NCI-H446 (cell line): ENCODE measurements at regions not wholly inside any gene's neighbourhood (a gene's known extent, or its start where the extent isn't known, plus 50 kb on each side); places are given as distances from the start of the nearest gene placed in this dataset.
"Not testable (repeated sequence)": the region's sequence is repeated elsewhere in the genome, so short reads cannot be mapped to it uniquely, and the experiment has no call there.

Experiments used
- DNase-seq, 2 experiments: peaks; one replicate each; lab custom pipeline; 2025; lab: John Stamatoyannopoulos, UW

DNA sequence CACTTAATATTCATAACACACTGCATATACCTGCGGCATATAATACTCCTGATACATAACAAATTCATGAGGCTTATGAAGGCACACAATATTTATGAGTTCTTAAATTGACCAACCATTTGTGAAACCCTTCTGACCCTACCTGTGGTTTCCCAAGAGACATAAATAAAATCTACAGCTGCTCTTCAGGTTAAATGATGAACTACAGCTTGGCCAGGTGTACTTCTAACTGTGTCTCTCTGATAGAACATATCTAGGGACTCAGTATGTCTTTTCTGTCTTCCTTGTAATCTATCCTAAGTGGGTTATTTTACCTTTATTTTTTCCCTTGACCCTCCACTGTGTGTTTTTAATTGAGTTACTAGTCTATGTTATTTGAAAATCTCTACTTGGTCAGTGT is 189.9 kb upstream of the UFM1 start:
- no peak for DNase-seq

DNA sequence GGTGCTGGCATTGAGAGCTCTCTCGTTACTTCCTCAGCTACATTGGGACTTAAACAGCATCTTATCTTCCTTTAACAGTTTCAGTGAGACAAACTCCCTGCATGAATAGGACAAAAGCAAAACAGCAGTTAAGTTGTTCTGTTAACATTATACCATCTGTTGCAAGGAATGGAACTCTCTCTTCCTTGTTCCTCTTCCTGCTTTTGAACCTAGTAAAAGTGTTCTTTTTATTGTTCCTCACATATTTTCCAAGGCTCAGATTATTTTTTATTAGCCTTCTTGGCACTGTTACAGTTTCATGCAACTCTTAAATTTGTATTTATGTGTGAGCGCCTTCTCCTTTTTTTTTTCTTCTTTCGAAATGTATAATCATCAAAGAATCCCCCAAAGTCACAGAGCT is 202.6 kb upstream of the UFM1 start:
- no peak for DNase-seq

DNA sequence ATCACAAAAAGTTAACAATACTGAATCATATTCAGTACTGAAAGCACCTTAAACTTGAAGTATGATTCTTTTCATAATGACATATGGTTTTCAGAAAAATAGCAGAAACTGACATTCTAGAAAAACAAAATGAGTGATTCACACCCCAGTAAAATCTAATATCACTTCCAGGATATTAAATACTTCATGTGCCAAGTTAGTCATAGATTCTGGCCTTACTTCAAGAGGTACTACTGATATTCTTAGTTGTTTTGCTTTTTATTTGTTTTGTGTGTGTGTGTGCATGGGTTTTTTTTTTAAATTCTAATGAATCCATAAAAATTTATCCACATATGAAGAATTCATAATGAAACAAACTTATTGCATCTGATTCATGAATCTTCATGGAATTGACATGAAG is 207.9 kb upstream of the UFM1 start:
- peak in 1 of 2 experiments; percentile 28 for DNase-seq

DNA sequence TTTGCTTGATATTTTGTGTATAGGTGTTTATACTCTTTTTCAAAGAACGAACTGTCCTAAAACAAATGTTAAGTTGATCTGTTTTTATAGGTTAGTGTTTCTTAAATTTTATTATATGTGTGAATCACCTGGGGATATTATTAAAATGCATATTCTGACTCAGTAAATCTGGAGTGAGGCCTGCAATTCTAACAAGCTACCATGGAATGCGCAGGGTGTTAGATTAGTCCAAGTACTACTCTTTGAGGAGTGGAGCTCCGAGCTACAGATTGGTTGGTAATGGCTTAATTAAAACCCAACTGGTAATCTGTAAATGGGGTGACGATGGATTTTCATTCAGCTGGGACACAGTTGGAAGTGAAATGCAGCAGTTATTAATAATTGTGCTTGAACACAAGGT is 214.1 kb upstream of the UFM1 start:
- DNase-seq = no peak

DNA sequence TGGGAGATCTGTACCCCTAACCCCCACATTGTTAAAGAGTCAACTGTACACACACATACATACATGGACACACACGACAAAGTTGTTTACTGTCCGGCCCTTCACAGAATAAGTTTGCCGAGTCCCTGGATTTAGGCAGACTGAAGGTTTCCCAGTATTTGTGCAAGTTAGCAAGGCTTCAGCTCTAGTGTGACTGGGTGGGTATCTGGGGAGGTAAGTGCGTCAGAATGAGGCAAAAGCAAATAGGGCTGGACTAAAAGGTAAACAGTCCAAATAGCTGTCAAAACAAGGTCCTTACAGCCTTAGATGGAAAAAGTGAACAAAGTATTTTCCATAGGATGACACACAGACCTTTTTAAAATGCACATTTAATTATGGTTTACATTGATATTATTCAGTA is 228.4 kb upstream of the UFM1 start:
- DNase-seq = no peak

DNA sequence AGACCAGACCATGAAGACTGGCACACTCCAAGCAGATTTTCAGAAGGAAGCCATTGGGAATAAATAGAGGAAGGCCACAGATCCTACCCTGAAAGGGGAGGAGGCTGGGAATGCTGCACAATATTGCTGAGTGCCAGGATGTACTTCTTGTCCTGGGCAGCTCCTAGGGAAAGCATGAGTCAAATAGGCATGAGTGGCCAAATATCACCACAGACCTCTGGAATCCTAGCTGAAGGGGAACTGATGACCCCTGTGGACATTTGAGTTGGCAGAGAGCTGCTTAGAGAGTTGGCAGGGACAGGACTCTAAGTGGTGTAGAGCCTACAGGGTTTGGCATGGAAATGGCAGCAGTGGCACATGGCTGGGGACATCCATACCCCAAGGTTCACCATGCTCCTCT is 234.3 kb upstream of the TRPC4 start:
- peak in 1 of 2 experiments; percentile 63 for DNase-seq

DNA sequence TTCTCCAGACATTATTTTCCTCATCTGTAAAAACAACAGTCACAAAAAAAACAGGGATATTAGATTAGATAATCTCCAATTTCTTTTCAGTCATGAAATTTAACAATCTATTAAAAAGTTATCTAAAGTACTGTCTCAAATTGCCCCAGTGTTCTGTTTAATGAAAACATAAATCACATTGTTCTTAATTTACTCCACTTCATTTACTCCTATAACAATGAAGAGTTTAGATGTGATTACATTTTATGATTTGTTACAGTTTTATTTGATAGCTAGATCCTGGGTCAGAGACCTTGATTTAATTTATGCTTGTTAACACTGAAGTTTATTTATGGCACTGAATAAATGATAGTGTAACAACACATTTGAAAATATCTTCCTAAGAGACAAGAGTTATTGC is 230.2 kb upstream of the TRPC4 start:
- no peak for DNase-seq

DNA sequence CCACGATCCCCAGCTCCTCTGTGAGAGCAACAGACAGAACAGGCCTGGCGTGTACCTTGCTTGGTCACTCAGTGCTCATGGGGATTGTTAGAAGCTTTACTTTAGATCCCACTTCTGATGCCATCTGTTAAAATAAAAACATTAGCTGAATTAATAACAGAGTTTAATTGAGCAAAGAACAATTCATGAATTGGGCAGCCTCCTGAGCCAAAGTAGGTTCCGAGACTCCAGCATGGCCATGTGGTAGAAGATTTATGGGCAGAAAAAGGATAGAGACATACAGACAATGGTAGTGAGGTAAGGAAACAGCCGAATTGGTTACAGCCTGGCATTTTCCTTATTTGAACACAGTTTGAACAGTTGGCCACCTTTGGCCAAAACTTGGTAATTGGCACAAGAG is 223.9 kb upstream of the TRPC4 start:
- peak; percentile 43 to 58 for DNase-seq

DNA sequence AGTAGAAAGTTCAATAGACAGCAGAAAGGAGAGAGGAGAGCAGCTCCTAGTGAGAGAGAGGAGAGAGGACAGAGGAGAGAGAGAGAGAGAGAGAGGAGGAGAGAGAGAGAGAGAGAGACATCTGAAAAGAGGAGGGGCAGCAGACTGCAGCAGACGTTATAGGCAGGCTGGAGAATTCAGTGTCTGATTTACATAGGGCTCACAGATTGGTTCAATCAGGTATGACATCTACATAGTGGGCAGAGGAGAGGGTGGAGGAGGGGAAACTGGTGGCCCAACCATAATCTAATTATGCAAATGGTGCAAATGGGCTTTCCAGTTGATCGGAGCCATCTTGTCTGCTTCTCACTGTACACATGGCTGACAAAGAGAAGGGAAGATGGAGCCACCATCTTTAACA is 221.3 kb upstream of the TRPC4 start:
- peak; percentile 55 to 81 for DNase-seq

DNA sequence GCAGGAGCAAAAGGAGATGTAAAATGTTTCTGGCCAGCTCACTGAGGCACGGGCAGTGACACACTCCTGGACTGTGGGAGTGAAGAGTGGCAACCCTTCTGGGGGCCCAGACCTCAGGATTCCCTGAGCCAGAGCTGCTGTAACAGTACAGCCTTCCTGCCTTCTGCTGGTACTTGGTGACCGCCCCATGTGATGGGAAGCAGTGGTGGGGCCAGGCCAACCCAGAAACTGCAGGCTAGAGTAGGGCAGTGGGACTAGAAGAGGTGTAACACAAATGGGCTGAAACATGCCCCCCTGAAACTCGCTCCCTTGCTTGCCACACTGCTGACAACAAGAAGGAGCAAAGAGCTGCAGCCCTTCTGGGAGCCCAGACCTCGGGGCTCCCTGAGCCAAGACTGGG is 217.1 kb upstream of the TRPC4 start:
- DNase-seq = no peak

DNA sequence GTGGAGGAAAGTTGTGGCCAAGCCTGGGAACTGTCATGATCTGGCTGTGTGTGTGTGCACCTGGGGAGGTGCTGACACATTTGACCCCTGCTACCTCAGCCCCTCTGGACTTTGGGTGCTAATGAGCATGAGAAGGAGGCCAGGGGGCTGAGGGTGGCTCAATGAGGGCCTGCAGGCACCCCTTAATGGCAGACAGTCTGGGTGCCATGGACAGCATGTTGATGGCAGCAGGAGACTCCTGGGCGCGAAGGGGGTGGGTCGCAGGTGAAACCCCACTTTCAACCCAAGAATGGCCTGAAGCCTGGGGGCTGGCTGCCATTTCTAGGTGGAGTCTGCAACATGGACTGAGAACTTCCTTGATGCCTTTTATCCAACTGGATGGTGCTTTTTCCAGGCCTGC is 216.4 kb upstream of the TRPC4 start:
- DNase-seq = no peak

DNA sequence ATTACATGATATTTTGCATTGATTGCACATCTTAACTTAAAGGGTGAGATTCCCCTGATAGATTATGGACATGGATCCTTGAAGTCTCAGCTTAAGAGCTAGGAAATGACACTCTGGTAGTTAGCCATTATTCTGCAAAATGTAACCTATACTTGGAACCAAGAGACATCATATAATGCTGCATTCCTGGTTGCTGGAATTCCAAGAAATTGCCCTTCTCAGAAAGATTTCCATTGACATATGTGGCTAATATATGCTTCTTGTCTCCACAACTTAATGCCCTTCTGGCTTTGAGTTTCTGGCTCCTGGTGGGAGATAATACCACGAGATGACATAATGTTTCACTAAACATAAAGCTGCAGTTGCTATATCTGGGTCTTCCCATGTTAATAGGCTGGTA is 204.4 kb upstream of the TRPC4 start:
- no peak for DNase-seq

DNA sequence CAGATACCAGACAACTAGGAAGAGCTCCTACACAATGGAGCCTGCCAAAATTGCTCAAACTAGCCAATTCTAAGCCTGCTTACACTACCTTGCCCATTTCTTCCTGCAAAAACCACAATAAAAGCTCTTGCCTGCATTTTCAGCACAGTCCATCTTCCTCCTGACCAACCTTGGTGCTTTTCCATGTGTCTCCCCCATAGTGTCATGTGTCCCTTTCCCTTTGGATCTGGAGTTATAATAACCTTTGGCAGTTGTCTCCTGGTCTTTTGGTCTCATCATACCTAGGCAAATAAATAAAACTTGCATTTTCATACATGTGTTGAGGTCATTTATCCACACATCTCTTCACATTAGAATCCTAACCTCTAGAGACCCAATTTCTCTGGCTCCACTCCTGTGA is 203.1 kb upstream of the TRPC4 start:
- no peak for DNase-seq

DNA sequence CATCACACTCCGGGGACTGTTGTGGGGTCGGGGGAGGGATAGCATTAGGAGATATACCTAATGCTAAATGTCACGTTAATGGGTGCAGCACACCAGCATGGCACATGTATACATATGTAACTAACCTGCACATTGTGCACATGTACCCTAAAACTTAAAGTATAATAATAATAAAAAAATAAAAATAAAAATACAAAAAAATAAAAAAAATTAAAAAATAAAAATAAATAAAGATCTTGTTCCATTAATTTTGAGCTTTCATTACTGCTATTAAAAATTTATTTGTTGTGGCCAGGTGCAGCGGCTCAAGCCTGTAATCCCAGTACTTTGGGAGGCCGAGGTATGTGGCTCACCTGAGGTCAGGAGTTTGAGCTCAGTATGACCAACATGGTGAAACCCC is 201.8 kb upstream of the TRPC4 start:
- DNase-seq = not testable (repeated sequence)

DNA sequence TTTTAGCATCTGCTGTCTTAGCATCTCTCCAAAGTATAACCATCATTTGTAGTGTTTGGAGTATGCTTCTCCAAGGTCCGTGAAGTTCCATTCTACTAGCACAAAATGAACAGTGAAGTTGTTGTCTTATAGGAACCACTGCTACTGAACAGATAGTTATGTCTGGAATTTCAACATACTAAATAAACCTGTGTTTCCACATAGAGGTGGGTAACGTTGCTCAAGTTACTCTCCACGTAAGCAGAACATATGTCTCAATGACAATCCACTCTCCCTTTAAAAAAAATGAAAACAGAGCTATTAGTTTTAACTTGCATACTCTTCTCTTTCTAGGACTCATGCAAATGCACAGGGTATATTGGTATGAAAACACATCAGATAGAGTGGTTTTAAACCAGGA is 184.3 kb upstream of the TRPC4 start:
- no peak for DNase-seq

DNA sequence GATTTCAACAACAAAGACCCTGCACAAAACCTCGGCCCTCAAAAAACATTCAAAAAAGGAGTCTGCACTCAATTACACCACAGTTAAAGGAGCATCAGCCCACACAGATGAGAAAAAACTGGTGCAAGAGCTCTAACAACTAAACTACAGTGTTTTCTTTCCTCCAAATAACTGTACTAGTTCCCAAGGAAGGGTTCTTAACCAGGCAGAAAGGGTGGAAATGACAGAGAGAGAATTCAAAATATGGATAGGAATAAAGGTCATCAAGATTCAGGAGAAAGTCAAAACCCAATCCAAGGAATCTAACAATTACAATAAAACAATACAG is 176.4 kb upstream of the TRPC4 start:
- DNase-seq = no peak

DNA sequence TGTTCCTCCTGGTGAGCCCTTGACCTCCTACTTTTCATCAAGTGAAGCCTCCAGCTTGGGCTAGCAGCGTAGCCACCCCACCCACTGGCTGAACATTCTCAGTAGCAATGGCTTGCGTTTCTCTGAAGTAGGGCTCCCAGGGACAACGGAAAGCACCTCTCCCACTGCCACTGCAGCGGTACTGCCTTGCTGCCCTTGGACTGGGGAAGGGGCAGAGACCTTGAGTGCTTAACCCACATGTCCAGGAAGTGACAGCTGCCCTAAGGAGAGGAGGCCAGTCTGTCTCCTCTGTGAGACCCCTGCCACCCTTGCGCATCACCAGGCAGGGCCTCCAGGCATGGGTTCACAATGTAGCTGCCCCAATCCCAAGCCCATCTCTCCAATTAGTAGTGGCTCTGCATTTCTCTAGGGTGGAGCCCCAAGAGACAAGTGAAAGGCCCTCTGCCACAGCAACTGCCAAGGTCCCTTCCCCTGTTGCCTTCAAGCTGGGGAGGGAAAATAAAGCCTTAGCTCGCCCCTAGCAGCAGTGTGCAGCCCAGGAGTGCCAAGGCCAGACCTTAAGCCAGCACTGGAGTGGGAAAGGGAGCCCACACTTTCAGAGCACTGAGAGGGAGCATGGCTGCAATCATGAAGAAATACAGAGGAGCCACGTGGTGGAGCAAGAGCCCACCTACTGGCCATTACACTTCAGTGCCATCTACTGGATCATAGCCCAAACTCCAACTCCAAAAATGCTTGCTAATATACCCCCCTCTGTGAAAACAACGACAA is 175.9 kb upstream of the TRPC4 start:
- DNase-seq = peak in 1 of 2 experiments; percentile 19

DNA sequence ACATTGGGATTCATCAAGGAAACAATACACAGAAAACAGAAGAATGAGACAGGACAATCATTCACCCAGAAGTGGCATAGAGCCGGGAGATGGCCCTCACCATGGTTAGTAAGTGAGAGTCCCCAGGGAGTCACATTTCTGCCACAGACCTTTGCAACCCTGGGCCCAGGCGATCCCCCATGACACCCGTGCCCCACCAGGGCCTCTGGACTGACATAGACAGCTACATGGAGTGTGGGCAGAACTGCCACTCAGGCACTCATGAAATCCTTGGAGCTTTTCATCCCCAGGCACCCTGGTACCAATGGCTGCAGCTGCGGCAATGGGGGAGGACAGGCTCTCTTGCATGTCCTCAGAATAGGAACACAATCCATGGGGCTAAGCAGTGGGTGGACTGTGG is 174.5 kb upstream of the TRPC4 start:
- DNase-seq = no peak

DNA sequence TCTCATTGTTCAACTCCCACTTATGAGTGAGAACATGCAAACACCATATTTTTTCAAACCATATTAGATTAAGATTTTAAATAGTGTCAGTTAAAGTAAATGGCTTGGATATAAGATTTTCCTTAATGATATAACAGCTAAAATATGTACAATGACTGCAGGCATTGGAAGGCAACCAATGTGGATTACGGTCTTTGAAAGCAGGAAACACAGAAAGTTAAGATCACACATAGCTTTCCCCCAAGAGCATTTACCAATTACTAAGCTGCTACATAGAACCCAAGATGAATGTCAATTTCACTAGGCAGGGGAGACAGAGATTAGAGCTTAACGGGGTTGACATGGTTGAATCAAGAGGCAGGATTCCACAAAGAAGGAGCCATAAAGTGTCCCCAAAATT is 173.2 kb upstream of the TRPC4 start:
- no peak for DNase-seq

DNA sequence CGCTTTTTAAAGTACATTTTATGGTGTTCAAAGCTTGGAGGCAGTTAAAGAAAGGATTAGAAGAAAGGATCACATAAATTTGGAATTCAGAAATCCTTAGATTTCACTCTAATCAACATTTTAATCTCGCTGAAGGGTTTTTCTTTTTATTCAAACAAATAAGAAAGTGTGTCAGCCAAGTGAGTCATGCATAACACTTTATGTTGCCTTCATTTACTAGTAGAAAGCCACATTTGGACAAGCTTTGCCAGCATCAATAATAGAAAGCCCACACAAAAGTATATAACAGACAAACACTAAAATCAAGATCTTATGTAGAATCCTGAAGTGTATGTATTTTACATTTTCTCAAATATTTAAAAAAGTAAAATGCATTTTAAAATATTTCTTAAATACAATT is 154.9 kb upstream of the TRPC4 start:
- DNase-seq = peak in 1 of 2 experiments; percentile 1

DNA sequence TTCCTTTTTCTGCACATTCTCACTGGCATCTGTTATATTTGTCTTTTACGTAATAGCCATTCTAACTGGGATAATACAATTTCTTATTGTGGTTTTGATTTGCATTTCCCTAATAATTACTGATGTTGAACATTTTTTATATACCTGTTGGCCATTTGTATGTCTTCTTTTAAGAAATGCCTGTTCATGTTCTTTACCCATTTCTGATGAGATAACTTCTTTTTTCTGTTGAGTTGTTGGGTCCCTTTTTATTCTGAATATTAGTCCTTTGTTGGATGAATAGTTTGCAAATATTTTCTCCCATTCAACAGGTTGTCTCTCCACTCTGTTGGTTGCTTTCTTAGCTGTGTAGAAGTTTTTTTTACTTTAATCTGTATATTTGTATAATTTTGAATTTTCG is 147.7 kb upstream of the TRPC4 start:
- no peak for DNase-seq

DNA sequence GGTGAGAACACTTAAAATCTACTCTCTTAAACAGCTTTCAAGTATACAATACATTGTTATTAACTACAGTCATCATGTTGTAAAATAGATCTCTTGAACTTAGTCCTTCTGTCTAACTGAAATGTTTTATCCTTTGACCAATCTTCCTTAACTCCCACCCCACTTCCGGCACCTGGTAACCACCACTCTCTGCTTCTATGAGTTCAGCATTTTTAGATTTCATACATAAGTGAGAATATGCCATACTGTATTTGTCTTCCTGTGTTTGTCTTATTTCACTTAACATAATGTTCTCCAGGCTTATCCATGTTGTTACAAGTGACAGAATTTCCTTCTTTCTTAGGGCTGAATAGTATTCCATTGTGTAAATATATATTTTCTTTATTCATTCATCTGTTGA is 144.1 kb upstream of the TRPC4 start:
- DNase-seq = no peak

DNA sequence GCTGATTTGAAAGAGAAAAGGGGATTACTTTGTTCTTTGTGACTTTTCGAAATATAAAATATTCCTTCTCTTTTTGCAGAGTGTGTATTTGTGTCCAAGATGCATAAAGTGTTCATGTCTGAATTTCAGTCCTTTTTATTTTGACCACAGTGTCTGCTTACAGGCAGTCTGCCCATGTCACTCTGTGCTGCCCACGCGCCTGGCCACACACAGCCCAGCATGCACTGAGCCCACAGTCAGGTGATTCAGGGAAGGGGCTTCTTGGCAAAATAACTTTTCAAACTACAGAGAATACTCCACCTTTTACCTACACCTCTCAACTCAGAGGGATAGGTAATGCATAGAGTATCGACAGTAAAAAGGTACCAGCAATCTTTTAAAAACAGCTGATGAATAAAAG is 142.5 kb upstream of the TRPC4 start:
- DNase-seq = no peak

DNA sequence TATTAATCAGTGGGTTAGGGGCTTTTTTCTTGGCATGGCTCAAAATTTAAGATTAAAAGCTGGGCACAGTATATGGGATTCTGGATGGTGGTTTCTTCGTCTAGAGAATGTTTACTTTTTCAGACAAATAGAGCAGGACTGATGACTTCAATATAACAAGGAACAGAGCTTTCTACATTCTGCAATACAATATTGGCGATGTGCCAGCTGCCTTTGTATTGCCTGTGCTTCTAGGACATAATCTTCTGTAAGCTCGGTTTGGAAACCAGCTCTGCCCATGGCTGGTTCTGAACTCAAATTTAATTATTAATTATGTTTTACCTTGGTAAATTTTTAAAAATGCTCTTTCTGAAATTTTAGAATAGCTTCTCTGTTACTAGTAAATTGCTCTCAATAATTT is 139.1 kb upstream of the TRPC4 start:
- peak in 1 of 2 experiments; percentile 17 for DNase-seq

DNA sequence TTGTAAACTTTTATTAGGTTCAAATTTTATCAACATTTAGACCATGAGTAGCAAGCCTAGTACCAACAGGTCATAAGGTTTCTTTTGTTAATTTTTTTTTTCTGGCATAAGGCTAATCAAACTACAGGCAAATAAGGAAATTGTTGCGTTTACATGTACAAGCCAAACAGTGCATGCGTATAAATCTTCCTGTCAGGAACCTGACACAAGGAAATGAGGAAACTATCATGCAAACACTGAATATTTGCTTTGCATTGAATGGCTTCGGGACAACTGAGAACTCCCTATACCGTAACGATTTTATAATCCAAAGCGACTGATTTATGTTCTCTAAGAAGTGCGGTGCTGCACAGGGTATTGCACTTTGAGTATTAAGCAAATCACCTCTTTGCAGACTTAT is 133.0 kb upstream of the TRPC4 start:
- DNase-seq = no peak
